Adrenal gland (tissue), 5 donors: ENCODE measurements at regions not wholly inside any gene's neighbourhood (a gene's known extent, or its start where the extent isn't known, plus 50 kb on each side); places are given as distances from the start of the nearest gene placed in this dataset.

Source experiments
- POLR2A ChIP-seq, 2 donors: fragments of 450-650 bp; IDR thresholded peaks; one replicate each; pipeline ENCODE4 v1.6.1; 2017; ENCODE audit warnings: antibody characterized with exemption in 2 of 2, mild to moderate bottlenecking in 2 of 2, moderate library complexity in 1 of 2
- TF ChIP-seq, protein P1 (sequence below), 6 experiments: fragments of 450-650 bp in 4 of 6; fragments of 200-600 bp in 2 of 6; sonication (generic) in 1 of 6; IDR thresholded peaks; 1 replicate in 5 of 6; 2 replicates in 1 of 6; pipeline versions ENCODE4 v1.5.1 to v1.8.0; 2016 to 2021; ENCODE audit warnings: antibody characterized with exemption in 6 of 6, mild to moderate bottlenecking in 2 of 6, moderate library complexity in 1 of 6
- donor health status: DM: no; HTN: no; CAD: no.

DNA sequence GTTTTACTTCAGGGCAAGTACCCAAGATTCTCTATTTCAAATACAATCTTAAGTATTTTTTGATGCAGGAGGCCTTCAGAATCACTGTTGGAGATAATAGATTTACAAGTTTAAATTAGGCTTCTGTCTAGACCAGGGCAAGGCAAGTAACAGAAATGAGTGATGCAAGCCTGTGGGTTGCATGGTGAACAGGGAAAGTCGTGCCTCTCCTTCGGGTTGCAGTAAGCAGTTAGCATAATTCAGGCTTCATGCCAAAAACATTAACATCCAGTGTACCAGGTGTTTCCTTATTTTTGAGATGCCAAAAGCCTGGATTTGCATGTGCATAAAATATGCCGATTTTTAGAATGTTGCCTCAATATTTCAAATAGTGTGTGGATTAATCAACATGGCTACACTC, 369.0 kb downstream of the CAAP1 start:
- TF ChIP-seq POLR2A (IDR thresholded peaks at IDR 0.05) = no peak
- TF ChIP-seq, protein P1, sequence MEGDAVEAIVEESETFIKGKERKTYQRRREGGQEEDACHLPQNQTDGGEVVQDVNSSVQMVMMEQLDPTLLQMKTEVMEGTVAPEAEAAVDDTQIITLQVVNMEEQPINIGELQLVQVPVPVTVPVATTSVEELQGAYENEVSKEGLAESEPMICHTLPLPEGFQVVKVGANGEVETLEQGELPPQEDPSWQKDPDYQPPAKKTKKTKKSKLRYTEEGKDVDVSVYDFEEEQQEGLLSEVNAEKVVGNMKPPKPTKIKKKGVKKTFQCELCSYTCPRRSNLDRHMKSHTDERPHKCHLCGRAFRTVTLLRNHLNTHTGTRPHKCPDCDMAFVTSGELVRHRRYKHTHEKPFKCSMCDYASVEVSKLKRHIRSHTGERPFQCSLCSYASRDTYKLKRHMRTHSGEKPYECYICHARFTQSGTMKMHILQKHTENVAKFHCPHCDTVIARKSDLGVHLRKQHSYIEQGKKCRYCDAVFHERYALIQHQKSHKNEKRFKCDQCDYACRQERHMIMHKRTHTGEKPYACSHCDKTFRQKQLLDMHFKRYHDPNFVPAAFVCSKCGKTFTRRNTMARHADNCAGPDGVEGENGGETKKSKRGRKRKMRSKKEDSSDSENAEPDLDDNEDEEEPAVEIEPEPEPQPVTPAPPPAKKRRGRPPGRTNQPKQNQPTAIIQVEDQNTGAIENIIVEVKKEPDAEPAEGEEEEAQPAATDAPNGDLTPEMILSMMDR (IDR thresholded peaks at IDR 0.05) = no peak
